ENCODE measurements at regions not wholly inside any gene's neighbourhood (a gene's known extent, or its start where the extent isn't known, plus 50 kb on each side); places are given as distances from the start of the nearest gene placed in this dataset.

DNA sequence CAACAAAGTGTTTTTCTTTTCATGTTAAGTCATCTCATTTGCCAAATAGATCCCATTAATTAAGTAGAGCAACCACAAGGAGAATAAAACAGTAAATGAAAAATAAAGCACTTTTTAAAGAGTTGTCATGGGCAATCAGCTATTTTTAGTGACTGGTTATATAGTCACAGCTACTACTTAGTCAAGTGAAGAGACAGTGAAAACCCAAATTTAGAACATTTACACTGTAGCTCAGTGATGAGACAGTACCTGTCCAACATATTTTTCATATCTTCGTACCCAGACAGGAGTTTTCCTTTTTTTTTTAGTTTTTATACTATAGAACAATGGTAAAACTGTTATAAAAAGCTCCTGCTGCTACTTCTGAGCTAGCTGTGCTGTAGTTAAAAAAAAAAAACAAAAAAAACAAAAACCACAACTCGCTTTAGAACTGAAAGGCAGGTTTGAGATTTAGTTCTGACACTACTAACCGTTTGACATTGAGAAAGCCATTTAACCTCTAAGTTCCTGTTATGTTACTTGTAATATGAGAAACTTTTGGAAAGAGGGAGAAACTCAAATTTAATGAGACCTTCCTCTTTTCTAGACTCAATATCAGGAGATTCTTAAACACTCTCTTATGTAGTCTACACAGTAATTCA, 777.5 kb downstream of the ADGRL2 start:
- no peak for DNase-seq (ENCODE audit: low read depth)

DNA sequence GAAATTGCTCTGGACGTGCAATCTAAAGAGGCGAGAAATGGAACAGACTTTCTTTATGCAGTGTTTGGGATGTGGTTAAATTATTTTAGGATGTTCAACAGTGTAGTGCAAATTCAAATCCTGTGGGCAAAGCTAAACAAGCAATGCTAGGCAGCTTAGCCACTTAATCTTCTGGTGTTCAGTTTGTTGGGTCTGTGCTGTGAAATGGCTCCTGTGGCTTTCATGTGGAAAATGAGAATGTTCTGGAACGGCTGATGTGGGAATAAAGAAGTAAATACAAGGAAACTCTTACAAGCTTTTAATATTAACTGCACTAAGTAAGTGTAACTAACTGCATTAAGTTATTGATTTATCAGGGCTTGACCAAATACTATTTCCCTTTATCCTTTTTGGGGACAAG, 766.6 kb downstream of the ADGRL2 start:
- no peak for DNase-seq (ENCODE audit: low read depth)

DNA sequence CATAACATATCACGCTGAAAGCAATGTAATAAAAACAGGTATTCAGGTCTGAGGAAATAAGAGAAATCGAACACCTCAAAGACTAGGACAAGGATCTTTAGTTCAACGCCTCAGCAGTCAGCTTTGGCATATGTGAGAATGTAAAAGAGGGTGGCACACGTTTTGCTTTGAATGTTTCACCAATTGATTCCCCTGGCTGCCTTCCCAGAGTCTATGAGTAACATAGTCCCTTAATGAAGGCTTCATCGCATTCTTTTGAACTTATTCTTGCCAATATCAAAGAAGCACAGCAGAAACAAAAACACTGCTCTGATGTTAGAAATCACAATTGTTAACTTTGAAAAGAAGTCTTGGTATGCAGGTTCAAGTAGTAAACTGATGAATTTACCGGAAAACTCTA, 764.8 kb downstream of the ADGRL2 start:
- no peak for DNase-seq (ENCODE audit: low read depth)

DNA sequence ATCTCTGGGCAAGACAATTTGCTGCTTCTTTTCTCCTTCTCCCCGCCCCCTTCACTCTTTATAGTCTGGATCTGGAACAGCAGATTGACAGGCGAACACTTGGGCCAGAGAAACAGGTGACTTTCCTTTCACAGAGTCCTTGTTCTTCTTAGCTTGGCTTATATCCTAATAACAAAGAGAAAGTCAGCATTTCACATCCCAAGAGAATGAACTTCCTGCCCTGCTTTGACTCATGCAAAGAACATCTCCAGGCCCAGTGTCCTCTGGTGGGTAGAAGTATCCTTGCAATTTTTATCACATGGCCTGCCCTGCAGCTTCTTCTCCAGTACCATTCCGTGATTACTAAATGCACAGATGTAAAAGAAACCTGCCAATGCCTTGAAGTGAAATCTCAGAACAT, 764.4 kb downstream of the ADGRL2 start:
- no peak for DNase-seq (ENCODE audit: low read depth)

DNA sequence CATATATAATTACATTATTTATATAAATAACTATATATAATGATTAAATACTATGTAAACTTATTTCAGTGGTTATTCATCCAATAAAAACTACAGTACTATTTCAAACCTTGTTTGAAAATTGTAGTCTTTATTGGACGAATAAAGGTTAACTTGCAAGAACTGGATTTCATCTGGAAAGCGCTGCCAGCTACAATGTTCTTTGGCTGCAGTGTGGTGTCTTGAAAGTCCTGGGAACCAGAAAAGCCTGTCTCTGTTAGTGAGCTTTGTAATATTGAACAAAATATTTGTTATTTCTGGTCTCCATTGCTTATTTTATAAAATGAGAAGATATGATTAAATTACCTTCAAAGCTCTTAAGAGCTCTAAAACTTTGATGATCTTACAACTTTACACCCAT, 763.6 kb downstream of the ADGRL2 start:
- DNase-seq (ENCODE audit: low read depth): no peak

DNA sequence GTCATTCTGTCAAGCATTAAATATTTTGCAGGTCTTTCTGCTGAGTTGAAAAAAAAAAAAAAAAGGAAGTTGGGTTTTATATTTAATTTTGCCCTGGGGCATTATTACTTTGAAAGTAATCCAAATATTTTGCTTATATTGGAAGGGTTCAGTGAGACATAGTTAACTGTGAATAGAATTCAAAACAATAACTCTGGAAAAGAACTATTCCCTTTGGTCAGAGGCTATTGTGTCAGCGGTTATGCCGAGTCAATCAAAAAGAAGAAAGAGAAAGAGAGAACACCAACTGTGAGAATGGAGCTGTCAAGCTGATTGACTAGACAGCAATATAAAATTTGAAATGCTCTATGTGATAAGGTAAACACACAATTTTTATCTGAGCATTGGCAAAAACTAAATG, 761.7 kb downstream of the ADGRL2 start:
- DNase-seq (ENCODE audit: low read depth): no peak

DNA sequence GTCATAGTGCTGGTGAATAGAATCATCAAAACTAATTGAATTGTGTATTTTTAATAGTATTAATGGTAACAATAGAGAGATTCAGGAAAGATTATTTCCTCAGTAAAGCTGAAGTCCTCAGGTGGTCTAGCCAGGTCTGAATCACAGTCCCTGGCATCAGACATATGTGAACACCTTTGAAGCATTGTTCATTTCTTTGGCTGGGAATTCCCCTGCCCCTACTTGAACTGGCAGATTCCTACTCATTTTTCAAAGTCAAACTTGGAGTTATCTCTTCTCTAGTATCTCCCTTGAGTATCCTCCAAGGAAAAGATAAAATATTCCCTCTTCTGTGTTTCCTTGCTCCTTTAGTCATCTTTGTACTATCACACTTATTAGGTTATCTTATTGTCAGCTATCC, 759.8 kb downstream of the ADGRL2 start:
- DNase-seq (ENCODE audit: low read depth): no peak

DNA sequence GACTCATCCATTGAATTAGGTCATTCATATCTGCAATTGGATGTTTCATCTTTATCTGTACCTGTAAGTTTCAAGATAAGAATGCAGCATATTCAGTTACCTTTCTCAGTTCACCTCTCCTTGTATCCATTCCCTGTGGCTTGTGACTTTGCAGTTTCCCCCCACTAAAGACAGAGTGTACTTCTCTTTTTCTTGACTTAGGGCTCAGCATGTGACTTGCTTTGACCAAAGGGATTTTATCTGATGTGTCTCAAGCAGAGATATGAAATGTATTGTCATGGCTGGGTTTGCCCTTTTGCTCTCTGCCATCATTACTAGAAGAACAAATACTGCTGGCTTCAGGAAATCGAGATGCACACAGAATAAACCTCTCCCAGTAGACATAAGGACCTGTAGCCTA, 754.8 kb downstream of the ADGRL2 start:
- DNase-seq (ENCODE audit: low read depth): no peak

DNA sequence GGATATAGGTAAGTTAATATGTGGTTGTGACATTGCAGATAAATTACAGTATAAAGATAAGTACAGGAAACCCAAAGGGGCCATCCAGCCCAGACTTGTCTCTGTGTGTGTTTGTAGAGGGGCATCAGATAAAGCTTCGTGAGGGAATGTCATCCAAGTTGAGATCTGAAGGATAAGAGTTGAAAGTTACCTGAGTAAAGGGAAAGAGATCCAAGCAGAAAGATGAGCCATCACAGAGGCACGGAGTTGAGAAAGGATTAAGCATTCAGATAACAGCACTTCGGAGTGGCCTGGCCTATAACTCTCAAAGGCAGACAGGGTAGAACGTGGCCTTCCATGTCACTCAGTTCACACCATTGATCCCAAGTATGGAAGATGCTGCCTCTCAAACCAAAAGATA, 749.1 kb downstream of the ADGRL2 start:
- DNase-seq (ENCODE audit: low read depth): no peak

DNA sequence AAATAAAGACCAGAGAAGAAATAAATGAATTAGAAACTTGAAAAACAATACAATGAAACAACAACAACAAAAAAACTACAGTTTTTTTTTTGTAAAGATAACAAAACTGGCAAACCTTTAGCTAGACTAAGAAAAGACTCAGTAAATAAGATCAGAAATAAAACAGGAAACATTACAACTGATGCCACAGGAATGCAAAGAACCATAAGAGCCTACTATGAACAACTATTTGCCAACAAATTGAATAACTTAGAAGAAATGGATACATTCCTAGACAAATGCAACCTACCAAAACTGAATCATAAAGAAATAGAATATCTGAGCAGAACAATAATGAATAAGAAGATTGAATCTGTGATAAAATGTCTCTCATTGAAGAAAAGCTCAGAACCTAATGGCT, 742.0 kb downstream of the ADGRL2 start:
- no peak for DNase-seq (ENCODE audit: low read depth)

DNA sequence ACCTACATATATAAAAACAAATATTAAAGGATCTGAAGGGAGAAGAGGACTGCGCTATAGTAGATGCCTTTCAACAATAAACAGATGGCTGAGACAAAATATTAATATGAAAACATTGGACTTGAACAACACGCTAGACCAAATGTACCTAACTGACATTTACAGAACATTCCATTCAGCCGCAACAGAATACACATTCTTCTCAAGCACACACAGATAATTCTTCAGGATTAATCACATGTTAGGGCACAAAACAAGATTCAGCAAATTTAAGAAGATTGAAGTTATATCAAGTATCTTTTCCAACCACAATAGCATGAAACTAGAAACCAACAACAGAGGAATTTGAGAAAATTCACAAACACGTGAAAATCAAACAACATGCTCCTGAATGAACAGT, 741.4 kb downstream of the ADGRL2 start:
- no peak for DNase-seq (ENCODE audit: low read depth)

DNA sequence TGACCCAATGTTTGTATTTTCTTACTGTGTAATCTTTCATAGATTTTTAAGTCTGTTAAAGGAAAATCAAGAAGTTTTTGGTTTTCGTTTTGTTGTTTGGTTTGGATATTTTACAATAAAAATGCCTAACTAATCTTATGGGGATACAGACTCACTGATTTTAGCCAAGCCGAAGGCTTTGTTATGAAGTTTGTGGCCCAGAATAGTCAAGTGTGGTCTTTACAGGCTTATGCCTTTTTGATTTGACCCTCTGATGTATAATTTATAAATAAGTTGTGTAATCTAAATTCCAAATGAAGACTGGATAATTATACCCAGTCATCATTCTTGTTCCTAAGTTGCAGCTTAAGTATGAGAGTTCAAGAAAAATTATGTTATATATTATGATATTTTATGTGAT, 739.3 kb downstream of the ADGRL2 start:
- no peak for DNase-seq (ENCODE audit: low read depth)

DNA sequence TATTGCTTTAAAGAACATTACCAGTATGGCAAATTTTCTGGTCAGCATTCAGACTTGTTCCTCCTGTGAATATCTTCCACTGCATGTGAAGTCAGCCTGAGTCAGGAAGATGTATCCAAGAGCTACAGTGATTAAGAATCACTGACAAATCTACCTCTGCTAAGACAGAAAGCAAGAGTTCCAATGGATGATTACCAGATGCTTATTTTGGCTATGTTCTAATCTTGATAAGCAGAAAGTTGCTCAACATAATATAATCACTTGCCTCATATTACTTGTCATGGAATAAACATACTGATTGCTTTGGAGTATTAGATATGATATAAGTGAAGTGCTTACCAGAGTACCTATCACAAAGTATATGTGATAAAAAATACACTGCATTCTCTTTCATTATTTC, 738.1 kb downstream of the ADGRL2 start:
- DNase-seq (ENCODE audit: low read depth): no peak

DNA sequence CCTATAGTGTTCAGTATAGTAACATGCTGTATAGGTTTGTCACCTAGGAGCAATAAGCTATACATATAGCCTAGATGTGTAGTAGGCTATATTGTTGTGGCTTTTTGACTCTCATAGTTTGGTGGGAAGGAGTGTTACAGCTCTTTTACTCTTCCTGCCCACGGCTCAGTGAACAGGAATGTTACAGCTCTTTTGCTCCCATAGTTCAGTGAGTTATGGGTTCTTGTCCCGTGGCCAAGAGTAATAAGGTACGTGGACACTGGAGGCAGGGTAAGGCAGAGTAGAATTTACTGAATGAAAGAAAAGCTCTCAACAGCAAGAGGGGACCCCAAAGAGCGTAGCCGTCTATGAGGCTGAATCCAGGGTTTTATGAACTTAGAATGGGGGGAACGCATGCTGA, 734.3 kb downstream of the ADGRL2 start:
- no peak for DNase-seq (ENCODE audit: low read depth)

DNA sequence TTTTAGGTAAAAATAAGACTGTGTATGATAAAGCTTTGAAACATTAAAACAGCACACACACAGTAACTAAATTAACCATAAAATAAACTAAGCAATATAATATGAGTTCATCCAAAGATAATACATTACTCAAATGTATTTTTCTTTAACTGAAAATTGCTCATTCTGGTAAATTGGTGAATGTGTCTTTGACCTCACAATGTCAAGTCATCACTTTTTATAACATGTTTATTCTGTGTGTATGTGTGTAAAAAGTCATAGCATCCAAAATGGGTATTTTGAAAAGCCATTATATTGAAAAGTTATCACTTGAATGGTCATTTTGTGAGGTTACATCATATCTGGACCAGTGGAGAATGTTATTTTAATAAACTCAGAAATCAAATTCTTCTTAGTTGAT, 724.6 kb downstream of the ADGRL2 start:
- DNase-seq (ENCODE audit: low read depth): no peak

DNA sequence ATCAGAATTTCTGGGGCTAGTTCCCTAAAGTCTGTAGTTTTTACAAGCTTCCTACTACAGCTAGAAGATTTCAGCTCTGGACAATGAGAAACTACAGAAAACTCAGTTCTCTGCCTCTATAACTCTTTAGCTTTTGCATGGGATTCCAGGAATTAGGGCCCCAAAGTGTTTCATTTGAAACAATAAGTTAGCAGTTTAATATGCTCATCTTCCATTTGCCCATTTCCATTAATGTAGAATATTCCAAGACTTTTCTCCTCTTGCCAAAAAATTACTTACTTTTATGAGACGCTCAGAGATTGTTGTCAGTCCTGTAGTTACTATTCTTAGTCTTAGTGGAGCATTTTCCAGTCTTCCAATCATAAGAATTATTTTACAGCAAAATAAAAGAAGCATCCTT, 719.9 kb downstream of the ADGRL2 start:
- no peak for DNase-seq (ENCODE audit: low read depth)

DNA sequence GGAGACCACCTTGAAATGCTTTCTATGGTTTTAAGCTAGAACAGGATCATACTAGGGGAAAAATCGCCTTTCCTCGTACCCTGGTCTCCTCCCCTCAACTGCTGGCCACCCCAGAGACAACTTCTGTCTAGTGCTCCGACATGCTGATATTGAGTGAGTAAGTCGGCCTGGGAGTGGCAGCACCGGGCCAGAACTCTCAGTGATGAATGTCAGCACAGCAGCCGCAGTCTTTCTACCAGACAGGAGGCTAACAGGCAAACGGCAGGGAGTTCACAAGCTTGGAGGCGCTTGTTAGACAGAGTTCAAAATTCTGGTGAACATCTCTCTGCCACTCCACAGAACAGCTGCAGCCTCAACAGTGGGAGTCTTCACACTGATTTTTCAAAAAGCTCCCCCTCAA, 716.9 kb downstream of the ADGRL2 start:
- DNase-seq (ENCODE audit: low read depth): no peak

DNA sequence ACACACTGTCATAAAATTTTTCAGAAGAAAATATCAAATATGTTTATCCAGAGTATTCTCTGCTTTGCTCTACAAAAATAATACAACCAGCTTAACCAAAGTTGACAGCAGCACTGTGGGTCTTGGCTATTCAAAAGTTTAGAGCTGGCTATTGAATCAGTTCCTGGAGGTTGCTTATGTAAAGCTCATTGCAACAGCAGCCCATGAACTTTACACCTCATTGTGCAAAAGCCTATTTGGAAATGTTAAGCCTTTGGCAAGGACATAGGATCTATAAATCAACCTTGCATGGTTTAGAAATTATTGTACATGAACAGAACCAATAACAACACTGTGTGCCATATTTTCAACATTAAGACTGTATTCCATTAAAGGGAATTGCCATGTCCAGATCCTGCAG, 714.9 kb downstream of the ADGRL2 start:
- no peak for DNase-seq (ENCODE audit: low read depth)

DNA sequence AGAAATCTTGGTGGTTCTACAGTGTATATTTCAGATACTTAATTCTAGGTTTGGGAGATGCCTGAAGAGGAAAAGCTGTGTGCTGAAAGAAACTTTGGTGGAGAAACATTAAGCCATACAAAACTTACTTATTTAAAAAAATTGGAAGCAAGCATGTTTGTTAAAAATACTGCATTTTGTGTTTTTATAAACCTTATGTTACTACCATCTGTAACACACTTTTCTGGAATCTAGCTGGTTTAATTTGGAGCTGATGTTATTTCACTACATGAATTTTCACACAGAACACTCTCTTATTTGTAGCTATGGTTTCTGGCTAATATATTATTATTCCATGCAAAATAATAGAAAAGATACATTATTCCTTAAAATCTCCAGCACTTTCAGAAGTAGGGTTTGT, 710.7 kb downstream of the ADGRL2 start:
- DNase-seq (ENCODE audit: low read depth): no peak

DNA sequence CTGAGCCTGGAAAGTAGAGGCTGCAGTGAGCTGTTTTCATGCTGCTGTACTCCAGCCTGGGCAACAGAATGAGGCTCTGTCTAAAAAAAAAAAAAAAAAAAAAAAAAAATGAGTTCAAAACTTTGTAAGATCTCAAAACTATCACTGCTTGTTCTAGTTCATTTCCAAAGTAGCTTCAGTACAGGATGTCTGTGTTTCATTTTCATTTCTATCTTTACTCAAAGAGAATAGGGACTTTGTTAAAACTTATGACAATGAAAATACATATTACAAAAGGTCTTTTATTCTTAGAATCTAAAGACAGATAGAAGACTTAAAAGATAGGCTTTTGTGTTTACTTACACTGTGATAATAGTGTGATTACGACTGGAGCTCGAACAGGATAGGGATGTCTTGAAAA, 709.7 kb downstream of the ADGRL2 start:
- no peak for DNase-seq (ENCODE audit: low read depth)

DNA sequence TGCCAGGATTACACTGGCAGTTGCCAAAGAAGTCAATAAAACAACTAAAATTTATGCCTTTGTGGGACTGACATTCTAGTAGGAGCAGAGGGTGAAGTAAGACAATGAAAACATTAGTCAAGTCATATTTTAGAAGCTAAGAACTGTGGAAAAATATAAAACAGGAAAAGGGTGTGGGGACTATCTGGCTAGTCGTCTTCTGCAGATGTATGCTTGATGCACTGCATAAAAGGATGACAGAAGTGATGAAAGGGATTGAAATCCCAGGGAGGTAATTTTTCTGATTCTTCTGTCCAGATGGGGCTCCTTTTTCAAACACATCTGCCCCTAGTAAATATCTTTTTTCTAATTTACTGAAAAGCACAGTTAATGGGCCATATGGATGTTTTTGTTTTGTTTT, 706.3 kb downstream of the ADGRL2 start:
- DNase-seq (ENCODE audit: low read depth): no peak

DNA sequence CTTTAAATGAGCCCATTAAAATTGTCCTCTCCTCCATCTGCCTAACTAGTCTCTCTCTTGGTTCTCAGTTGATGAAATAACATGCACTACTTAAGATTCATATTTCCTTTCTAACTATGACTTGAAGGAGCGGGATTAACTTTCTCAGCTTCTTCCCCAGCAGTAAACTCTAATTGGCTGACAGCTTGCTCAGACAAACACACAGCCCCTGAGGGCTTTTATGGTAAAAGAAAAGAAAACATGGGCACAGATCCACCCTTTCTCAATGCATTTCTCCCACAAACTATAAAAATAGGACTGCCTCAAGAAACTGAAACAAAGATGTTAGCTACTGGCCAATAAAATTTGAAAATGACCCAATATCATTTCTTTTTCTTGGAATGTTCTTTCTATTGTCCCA, 703.1 kb downstream of the ADGRL2 start:
- no peak for DNase-seq (ENCODE audit: low read depth)

DNA sequence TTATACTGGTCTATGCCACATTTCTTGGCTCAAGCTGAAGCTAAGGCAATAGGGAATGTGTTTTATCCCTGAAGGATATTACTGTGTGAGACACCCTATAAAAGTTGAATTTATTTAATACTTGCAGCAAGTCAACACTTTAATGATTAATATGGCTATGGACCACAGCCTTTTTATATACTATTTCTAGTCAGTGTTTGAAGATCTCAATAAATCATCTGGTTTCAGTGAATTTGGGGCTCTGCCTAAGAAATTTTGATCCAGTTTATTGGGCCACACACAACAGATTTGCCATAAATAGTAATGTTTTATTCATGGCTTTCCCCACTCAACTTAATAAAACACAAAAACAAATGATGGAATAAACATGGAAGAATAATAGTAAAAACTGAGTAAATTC, 698.3 kb downstream of the ADGRL2 start:
- DNase-seq (ENCODE audit: low read depth): no peak

DNA sequence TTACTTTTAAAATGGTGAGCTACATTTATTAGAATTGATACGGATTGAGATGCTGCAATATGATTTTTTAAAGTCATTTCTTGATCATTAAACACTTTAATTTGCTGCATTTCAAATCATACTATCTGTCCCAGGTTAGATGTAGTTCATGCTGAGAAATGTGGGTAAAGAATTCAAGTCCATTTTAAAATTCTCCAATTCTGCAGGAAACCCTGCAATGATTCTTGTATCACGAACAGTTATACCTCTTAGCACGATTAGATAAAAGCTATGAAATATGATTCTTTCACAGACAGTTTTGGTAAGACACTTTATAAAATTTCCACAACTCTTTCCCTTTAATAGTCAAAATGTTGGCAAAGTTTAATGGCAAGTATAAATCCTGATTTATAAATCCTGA, 693.4 kb downstream of the ADGRL2 start:
- DNase-seq (ENCODE audit: low read depth): no peak

DNA sequence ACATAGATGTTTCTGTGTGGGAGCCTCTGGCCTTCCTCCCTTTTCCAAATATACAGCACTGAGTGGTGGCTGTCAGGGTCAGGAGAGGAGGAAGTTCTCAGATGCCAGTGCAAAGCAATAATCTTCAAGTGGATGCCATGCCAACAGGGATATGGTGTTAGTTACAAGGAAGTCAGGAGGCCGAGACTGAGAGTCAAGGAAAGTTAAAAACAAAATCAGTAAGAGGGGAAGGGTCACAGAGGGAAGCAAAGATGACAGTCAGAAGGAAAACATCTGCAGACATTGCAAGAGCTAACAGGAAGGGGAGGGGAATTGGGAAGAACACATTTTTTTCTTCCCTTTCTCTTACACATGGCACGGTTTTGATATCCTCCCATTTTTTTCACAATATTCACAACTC, 691.4 kb downstream of the ADGRL2 start:
- no peak for DNase-seq (ENCODE audit: low read depth)

All from T-helper 22 cell (primary cell).